ENCODE measurements at regions not wholly inside any gene's neighbourhood (a gene's known extent, or its start where the extent isn't known, plus 50 kb on each side); places are given as distances from the start of the nearest gene placed in this dataset.

DNA sequence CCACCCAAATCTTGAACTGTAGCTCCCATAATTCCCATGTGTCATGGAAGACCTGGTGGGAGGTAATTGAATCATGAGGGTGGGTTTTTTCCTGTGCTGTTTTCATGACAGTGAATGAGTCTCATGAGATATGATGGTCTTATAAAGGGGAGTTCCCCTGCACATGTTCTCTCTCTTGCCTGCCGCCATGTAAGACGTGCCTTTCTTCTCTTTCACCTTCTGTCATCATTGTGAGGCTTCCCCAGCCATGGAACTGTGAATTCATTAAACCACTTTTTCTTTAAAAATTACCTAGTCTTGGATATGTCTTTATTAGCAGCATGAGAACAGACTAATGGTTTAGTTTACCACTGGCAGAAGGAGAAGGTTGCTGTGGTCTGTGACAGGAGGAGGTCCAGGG, 111.5 kb upstream of the RAB18 start:
- TF ChIP-seq CTCF (IDR thresholded peaks at IDR 0.05; ENCODE audit: unreplicated experiment), result no peak
- Mint-ChIP-seq H3K4me3 (ENCODE audit: unreplicated experiment) (no peak overlapping the region), H3K27me3 (ENCODE audit: unreplicated experiment) (peaks cover 3% of the 10 kb centered on the region), H3K4me1 (ENCODE audit: unreplicated experiment) (no peaks in the 10 kb centered on the region), H3K36me3 (ENCODE audit: low read depth, unreplicated experiment) (no peaks in the 10 kb centered on the region), H3K27ac (ENCODE audit: unreplicated experiment) (no peak overlapping the region), H3K9me3 (ENCODE audit: unreplicated experiment) (no peaks in the 10 kb centered on the region)
- no peak for DNase-seq (ENCODE audit: low spot score)

- Mint-ChIP-seq H3K4me1 (ENCODE audit: unreplicated experiment) (no peaks in the 10 kb centered on the region), H3K27me3 (ENCODE audit: unreplicated experiment) (peaks cover 3% of the 10 kb centered on the region)
- DNase-seq (ENCODE audit: low spot score), result no peak
Observed at GRCh38 chr10:27391916-27392315, 112.2 kb upstream of the RAB18 start.

DNA sequence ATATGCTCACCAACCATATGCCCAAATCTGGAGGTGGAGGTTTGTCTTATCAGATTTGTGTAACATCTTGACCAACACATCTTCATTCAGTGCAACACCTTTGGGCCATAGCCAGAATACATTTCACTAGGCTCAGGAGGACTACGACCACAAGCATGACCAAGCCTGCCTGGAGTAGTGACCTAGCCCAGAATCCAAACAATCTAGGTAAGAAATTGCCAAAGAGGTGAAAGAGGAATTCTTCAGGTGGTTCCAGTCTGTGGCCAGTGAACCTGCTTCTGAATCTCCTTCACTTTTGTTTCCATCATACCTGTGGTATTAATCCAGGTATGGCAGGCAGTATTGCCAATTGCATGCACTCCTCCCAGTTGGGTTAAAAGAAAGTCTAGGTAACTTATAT, 112.8 kb upstream of the RAB18 start:
- no peak overlapping the region for H3K4me3 Mint-ChIP-seq (ENCODE audit: unreplicated experiment)
- H3K27me3 Mint-ChIP-seq (ENCODE audit: unreplicated experiment), result peaks cover 1% of the 10 kb centered on the region
- DNase-seq (ENCODE audit: low spot score), result no peak
- H3K36me3 Mint-ChIP-seq (ENCODE audit: low read depth, unreplicated experiment), result no peaks in the 10 kb centered on the region
- H3K4me1 Mint-ChIP-seq (ENCODE audit: unreplicated experiment), result no peaks in the 10 kb centered on the region
- no peak overlapping the region for H3K27ac Mint-ChIP-seq (ENCODE audit: unreplicated experiment)
- no peaks in the 10 kb centered on the region for H3K9me3 Mint-ChIP-seq (ENCODE audit: unreplicated experiment)
- TF ChIP-seq CTCF (IDR thresholded peaks at IDR 0.05; ENCODE audit: unreplicated experiment), result no peak

More at GRCh38 chr10:27391916-27392315, 112.2 kb upstream of the RAB18 start:
- no peak for TF ChIP-seq CTCF (IDR thresholded peaks at IDR 0.05; ENCODE audit: unreplicated experiment)
- no peak overlapping the region for H3K4me3 Mint-ChIP-seq (ENCODE audit: unreplicated experiment)
- no peak overlapping the region for H3K27ac Mint-ChIP-seq (ENCODE audit: unreplicated experiment)
- H3K36me3 Mint-ChIP-seq (ENCODE audit: low read depth, unreplicated experiment), result no peaks in the 10 kb centered on the region
- H3K9me3 Mint-ChIP-seq (ENCODE audit: unreplicated experiment), result no peaks in the 10 kb centered on the region

- DNase-seq (ENCODE audit: low spot score), result no peak
- H3K27me3 Mint-ChIP-seq (ENCODE audit: unreplicated experiment), result peaks cover 1% of the 10 kb centered on the region
- TF ChIP-seq CTCF (IDR thresholded peaks at IDR 0.05; ENCODE audit: unreplicated experiment), result no peak
- H3K36me3 Mint-ChIP-seq (ENCODE audit: low read depth, unreplicated experiment), result no peaks in the 10 kb centered on the region
- no peaks in the 10 kb centered on the region for H3K4me1 Mint-ChIP-seq (ENCODE audit: unreplicated experiment)
- H3K27ac Mint-ChIP-seq (ENCODE audit: unreplicated experiment), result no peak overlapping the region
- H3K4me3 Mint-ChIP-seq (ENCODE audit: unreplicated experiment), result no peak overlapping the region
- no peaks in the 10 kb centered on the region for H3K9me3 Mint-ChIP-seq (ENCODE audit: unreplicated experiment)
Observed at GRCh38 chr10:27390681-27391080, 113.4 kb upstream of the RAB18 start.

GRCh38 chr10:27388761-27389399, 115.2 kb upstream of the RAB18 start:
- no peak for TF ChIP-seq CTCF (IDR thresholded peaks at IDR 0.05; ENCODE audit: unreplicated experiment)
- H3K9me3 Mint-ChIP-seq (ENCODE audit: unreplicated experiment), result no peaks in the 10 kb centered on the region
- H3K27ac Mint-ChIP-seq (ENCODE audit: unreplicated experiment), result no peak overlapping the region
- peaks cover 7% of the 10 kb centered on the region for H3K4me1 Mint-ChIP-seq (ENCODE audit: unreplicated experiment)
- H3K4me3 Mint-ChIP-seq (ENCODE audit: unreplicated experiment), result no peak overlapping the region
- H3K36me3 Mint-ChIP-seq (ENCODE audit: low read depth, unreplicated experiment), result no peaks in the 10 kb centered on the region
- peaks cover 3% of the 10 kb centered on the region for H3K27me3 Mint-ChIP-seq (ENCODE audit: unreplicated experiment)
- DNase-seq (ENCODE audit: low spot score), result no peak
